Stimulated activated CD8-positive, alpha-beta memory T cell treated with anti-CD3 and anti-CD28 coated beads, Interleukin-2, amount 100 ng/mL, for 48 hours (primary cell): ENCODE measurements at regions not wholly inside any gene's neighbourhood (a gene's known extent, or its start where the extent isn't known, plus 50 kb on each side); places are given as distances from the start of the nearest gene placed in this dataset.
"Not testable (repeated sequence)": the region's sequence is repeated elsewhere in the genome, so short reads cannot be mapped to it uniquely, and the experiment has no call there.

Experiments
- DNase-seq, 2 donors: peaks; one replicate each; pipeline ENCODE4 v3.0.0-alpha.2; 2020; ENCODE audit warnings: low read depth in 2 of 2

DNA sequence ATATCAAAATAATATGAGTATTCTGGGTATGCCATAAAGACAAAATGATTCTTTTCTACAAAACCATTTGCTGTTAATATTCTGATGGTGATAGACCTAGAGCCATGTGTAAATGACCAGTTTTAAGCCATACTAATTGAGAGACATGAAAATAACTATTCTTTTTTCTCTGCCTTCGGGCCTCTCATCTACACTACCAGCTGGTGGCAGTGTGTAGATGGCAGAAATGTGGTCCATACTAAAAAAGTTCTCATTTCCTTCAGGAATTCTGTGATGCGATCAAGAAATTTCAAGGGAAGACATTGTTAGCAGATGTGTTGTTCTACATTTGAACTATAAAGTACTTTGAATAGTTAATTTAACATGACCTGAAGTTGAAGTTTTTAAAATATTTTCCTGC lies 485.2 kb downstream of the TRIB2 start:
- no peak for DNase-seq

GRCh38 chr2:13212115-13212514 lies 495.4 kb downstream of the TRIB2 start:
- no peak for DNase-seq

- DNase-seq = no peak
These were observed 501.5 kb downstream of the TRIB2 start for GRCh38 chr2:13218205-13218604.

DNA sequence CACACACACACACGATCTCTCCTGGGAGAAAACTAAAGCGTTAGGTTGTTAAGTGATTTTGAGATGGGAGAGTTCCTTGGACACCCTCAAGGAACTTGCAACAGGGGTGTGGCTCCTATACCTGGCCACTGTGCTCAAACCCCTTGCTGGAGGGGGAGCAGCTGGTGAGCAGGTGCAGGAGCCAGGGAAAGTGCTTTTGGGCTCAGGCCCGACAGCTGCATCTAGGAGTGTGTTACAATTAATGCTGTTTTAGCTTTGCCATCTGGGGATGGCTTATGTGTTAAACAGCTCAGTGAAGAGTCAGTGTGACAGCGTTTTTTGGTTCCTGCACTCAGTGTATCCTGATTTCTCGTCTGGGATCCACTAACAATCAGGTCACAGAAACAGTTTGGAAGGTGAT lies 510.8 kb downstream of the TRIB2 start:
- DNase-seq = no peak

DNA sequence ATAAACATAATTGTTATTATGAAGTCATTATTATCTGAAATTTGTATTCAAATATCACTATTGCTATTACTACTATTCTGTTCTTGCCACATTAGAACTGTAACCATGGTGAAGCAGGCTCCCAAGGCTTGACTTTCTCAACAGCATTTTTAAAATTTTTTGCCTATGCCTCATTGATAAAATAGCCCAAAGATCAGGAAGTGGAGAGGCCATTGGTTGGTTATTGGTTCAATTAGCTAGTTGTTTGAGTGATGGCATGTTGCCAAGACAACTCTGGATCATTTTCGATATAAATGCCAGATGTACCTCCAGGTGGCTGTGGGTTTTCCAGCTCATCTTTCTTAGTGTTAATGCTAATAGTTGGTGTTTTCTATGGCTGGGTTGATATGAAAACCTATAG lies 513.5 kb downstream of the TRIB2 start:
- DNase-seq = no peak

DNA sequence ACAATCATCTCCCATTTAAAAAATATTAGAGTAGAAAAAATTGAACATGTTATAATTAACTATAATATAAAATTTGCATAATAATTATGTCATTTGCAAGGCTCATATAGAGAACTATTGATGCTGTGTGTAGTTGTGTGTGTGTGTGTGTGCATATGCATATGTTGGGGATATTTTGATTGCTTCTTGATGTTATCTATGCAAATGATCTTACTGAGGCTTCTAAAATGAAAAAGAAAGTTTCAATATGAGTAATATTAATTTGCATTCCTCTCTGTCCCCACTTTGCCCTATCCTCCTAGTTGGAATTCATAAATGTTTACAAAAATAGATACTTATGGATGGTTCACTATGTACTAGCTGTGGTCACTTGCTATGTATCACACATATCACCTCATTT lies 523.3 kb downstream of the TRIB2 start:
- no peak for DNase-seq

- DNase-seq = no peak
These were observed 524.2 kb downstream of the TRIB2 start for GRCh38 chr2:13240789-13241487.

DNA sequence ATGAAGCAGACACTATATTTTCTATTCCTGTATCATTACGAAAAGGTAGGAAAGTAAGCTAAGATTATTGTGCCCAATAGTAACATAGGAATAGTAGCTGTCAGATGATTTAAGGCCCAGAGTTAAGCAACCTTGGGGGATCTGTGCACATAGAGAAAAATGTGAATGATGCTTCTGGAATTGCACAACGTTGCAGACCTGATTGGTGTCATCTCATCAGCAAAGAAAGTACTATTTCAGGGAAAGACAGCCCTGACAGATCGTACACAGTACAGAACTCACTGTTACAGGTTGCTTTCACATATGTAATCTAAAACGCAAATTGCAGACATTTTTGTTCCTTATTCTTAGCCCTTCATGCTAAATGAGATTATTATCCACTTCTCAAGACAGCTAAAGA lies 535.9 kb downstream of the TRIB2 start:
- DNase-seq = no peak

- DNase-seq = no peak
These were observed 538.7 kb downstream of the TRIB2 start for GRCh38 chr2:13255485-13255884.

- DNase-seq = no peak
These were observed 543.7 kb downstream of the TRIB2 start for GRCh38 chr2:13260402-13260801.

- no peak for DNase-seq
These were observed 549.4 kb downstream of the TRIB2 start for GRCh38 chr2:13266166-13266565.

GRCh38 chr2:13284688-13285087 lies 568.0 kb downstream of the TRIB2 start:
- DNase-seq = no peak

- DNase-seq = no peak
These were observed 572.6 kb downstream of the TRIB2 start for GRCh38 chr2:13289310-13289709.

- DNase-seq = not testable (repeated sequence)
These were observed 591.7 kb downstream of the TRIB2 start for GRCh38 chr2:13308478-13308805.

DNA sequence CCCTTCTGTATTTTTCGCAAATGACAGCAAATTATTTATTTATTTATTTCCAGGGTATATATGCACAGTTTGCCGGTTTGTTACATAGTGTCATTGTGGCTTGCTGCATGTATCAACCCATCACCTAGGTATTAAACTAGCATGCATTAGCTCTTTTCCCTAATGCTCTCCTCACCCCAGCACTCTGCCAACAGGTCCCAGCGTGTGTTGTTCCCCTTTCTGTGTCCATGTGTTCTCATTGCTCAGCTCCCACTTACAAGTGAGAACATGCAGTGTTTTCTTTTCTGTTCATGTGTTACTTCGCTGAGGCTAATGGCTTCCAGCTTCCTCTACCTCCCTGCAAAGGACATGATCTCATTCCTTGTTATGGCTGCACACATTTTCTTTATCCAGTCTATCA lies 592.3 kb downstream of the TRIB2 start:
- no peak for DNase-seq

DNA sequence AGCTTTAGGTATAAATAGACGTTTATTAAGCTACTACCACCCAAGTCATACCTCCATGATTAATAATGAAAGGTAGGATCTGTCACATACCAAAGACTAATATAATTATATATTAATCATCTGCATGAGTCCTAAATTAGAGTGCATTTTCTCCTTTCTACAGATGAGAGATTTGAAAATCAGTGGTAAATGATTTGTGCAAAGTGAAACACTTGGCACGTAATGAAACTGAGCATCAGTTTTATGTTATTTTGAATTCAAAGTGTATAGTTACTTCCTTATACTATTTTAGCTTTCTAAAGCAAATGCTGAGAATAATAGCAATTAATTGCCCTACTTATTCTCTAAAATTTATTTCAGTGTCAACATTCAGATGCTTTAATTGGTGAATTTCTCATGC lies 615.3 kb downstream of the TRIB2 start:
- no peak for DNase-seq

- DNase-seq = not testable (repeated sequence)
These were observed 617.3 kb downstream of the TRIB2 start for GRCh38 chr2:13334071-13334470.

DNA sequence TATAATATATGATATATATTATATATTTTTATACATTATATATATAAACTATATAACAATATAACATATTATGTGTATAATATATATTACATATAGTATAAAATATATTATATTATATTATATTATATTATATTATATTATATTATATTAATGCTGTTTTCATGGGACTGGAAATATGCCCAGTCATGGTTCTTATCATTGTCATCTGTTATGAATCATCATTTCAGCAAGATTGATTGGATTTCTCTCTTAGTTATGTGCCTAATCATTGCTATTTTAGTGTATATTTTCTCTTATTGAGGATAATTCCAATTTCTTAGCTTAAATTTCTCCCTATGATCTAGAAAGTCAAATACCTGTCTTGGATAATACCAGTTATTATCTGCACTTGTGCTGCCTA lies 617.8 kb downstream of the TRIB2 start:
- DNase-seq = no peak

DNA sequence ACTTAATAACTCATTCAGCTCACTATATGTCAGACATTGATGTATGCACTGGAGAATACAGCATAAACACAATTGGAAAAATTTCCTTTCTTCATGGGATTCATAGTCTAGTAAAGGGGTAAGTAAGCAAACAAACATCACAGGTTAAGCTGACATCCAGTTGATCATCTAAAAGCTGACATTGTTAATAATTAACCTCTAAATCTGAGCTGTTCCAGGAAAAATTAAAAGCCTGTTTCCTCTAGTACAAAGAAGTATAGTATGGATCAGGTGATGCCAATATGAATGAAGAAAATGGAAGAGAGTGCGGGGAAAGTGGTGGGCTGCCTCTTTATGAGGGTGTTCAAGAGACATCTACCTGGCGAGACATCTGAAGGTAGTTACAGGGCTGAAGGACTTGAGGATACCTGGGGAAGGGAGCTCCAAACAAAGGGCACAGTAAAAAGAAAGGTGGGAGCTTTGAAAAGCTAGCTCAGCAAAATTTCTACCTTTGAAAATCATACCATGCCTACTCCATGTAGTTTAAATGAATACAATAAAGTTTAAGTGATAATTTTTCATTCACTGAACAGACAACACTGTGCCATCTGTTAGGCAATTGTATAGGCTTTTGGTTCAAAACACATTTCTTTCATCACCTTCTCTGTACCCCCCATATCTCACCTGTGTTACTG lies 619.3 kb downstream of the TRIB2 start:
- DNase-seq = no peak

- DNase-seq = no peak
These were observed 634.3 kb downstream of the TRIB2 start for GRCh38 chr2:13351068-13351467.

DNA sequence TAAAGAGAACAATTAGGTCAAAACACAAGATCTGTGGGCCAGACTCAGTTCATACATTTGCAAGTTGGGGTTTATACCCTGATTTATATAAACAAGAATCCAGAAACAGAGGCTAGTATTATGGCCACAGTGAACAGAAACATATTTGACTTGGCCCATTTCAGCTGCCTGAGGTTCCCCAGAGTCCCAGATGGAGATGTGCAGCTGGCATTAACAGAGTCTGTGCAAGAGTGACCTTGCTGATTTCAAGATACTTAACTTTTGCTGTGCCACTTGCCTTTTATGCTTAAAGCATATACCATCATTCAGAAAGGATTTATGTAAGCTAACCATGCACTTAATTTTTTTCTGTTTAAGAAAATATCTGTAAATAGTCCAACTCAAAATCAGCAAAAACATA lies 636.3 kb downstream of the TRIB2 start:
- DNase-seq = no peak

- no peak for DNase-seq
These were observed 637.3 kb downstream of the TRIB2 start for GRCh38 chr2:13354031-13354430.

DNA sequence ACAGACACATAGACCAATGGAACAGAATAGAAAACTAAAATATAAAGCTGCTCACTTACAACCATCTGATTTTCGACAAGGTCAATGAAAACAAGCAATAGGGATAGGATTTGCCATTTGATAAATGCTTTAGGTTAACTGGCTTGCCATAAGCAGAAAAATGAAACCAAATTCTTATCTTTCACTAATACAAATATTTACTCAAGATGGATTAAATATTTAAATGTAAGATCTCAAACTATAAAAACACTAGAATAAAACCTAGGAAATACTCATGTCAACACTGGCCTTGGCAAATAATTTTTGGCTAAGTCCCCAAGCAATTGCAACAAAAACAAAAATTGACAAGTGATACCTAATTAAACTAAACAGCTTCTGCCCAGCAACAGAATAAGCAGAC lies 665.2 kb downstream of the TRIB2 start:
- DNase-seq = not testable (repeated sequence)

DNA sequence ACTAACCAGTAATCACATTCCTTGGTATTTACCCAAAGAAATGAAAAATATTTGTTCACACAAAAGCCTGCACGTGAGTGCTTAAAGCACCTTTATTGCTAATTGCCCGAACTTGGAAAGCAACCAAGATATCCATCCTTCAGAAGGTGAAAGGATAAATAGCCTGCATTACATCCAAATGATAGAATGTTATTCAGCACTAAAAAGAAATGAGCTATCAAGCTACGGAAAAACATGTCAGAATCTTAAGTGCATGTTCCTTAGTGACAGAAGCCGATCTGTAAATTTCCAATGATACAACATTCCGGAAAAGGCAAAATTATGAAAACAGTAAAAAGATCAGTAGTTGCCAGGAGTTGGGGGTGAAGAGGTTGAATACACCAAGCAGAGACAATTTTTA lies 672.4 kb downstream of the TRIB2 start:
- not testable (repeated sequence) for DNase-seq
